Body of pancreas (tissue), 4 donors: ENCODE measurements at regions not wholly inside any gene's neighbourhood (a gene's known extent, or its start where the extent isn't known, plus 50 kb on each side); places are given as distances from the start of the nearest gene placed in this dataset.

Experiments used
- CTCF ChIP-seq, 7 experiments: fragments of 450-650 bp in 4 of 7; fragments of 200-600 bp in 3 of 7; sonication (generic) in 3 of 7; IDR thresholded peaks; one replicate each; pipeline ENCODE4 v1.5.1; 2016 to 2019; ENCODE audit warnings: antibody characterized with exemption in 7 of 7
- POLR2A ChIP-seq, 3 donors: fragments of 450-650 bp; IDR thresholded peaks; one replicate each; pipeline ENCODE4 v1.6.1; 2016; ENCODE audit warnings: antibody characterized with exemption in 3 of 3, mild to moderate bottlenecking in 2 of 3

GRCh38 chr18:53747210-53747609 is 477.3 kb downstream of the MBD2 start:
- no peak for TF ChIP-seq CTCF (IDR thresholded peaks at IDR 0.05)
- no peak for TF ChIP-seq POLR2A (IDR thresholded peaks at IDR 0.05)
